ENCODE measurements at regions not wholly inside any gene's neighbourhood (a gene's known extent, or its start where the extent isn't known, plus 50 kb on each side); places are given as distances from the start of the nearest gene placed in this dataset.

DNA sequence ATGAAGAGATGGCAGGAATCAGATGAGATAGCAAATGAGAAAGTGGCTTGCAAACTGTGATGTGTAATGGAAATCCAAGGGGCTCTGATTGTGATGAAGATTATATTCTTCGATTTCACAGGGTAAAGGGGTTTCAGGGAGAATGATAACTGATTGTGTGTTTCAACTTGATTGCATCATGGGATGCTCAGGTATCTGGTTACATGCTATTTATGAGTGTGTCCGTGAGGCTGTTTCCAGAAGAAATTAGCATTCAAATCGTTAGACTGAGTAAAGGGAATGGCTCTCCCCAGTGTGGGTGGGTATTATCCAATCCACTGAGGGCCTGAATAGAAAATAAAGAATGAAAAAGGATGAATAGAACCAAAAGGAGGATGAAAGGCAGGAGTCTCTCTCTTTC is 278.7 kb upstream of the LARGE1 start:
- TF ChIP-seq, protein P1, sequence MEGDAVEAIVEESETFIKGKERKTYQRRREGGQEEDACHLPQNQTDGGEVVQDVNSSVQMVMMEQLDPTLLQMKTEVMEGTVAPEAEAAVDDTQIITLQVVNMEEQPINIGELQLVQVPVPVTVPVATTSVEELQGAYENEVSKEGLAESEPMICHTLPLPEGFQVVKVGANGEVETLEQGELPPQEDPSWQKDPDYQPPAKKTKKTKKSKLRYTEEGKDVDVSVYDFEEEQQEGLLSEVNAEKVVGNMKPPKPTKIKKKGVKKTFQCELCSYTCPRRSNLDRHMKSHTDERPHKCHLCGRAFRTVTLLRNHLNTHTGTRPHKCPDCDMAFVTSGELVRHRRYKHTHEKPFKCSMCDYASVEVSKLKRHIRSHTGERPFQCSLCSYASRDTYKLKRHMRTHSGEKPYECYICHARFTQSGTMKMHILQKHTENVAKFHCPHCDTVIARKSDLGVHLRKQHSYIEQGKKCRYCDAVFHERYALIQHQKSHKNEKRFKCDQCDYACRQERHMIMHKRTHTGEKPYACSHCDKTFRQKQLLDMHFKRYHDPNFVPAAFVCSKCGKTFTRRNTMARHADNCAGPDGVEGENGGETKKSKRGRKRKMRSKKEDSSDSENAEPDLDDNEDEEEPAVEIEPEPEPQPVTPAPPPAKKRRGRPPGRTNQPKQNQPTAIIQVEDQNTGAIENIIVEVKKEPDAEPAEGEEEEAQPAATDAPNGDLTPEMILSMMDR (IDR thresholded peaks at IDR 0.05), result no peak
- TF ChIP-seq POLR2A (IDR thresholded peaks at IDR 0.05), result no peak

Measured in ovary (tissue), 3 donors.